GM12878 (cell line): ENCODE measurements at regions not wholly inside any gene's neighbourhood (a gene's known extent, or its start where the extent isn't known, plus 50 kb on each side); places are given as distances from the start of the nearest gene placed in this dataset.

ENCODE experiments used
- MAX ChIP-seq: IDR thresholded peaks from 2 replicates; pipeline ENCODE4 v1.6.1; 2012; ENCODE audit warnings: low read depth, low read length, improper control_type of control experiment
- PBX3 ChIP-seq: IDR thresholded peaks from 2 replicates; pipeline ENCODE4 v1.6.1; 2011; ENCODE audit warnings: mild to moderate bottlenecking, low read depth, low read length, moderate library complexity; ENCODE audit not compliant: insufficient replicate concordance
- TAF1 ChIP-seq: IDR thresholded peaks from 2 replicates; pipeline ENCODE4 v1.6.1; 2011; ENCODE audit warnings: mild to moderate bottlenecking, low read depth, low read length, borderline replicate concordance

GRCh38 chr9:69971643-69972449 lies 71.8 kb upstream of the MAMDC2 start:
- TF ChIP-seq TAF1 (no peak), MAX (no peak), PBX3 (no peak)
